Memory B cell (primary cell): ENCODE measurements at regions not wholly inside any gene's neighbourhood (a gene's known extent, or its start where the extent isn't known, plus 50 kb on each side); places are given as distances from the start of the nearest gene placed in this dataset.

Source experiments
- ATAC-seq: fragments of 150-1000 bp; cut with Tn5 transposase; 2 replicates; pipeline ENCODE4 v1.10.0; 2021; ENCODE audit warnings: low read depth, mild to moderate bottlenecking, moderate library complexity
- DNase-seq, 2 donors: peaks; one replicate each; pipeline ENCODE4 v3.0.0; 2022; ENCODE audit warnings: low spot score in 2 of 2
- H3K27ac Mint-ChIP-seq: one replicate; pipeline ENCODE4 v1.8.0; 2022; ENCODE audit warnings: mild to moderate bottlenecking, moderate library complexity, mixed read lengths
- H3K27me3 Mint-ChIP-seq: one replicate; pipeline ENCODE4 v1.8.0; 2022; ENCODE audit warnings: mixed read lengths
- H3K36me3 Mint-ChIP-seq: one replicate; pipeline ENCODE4 v1.8.0; 2022; ENCODE audit warnings: mild to moderate bottlenecking, mixed read lengths
- H3K4me1 Mint-ChIP-seq: one replicate; pipeline ENCODE4 v1.8.0; 2022; ENCODE audit warnings: mixed read lengths
- H3K4me3 Mint-ChIP-seq: one replicate; pipeline ENCODE4 v1.8.0; 2022; ENCODE audit warnings: mild to moderate bottlenecking, moderate library complexity, mixed read lengths
- H3K9me3 Mint-ChIP-seq: one replicate; pipeline ENCODE4 v1.8.0; 2022; ENCODE audit warnings: mixed read lengths

GRCh38 chr12:12016284-12017100 is 54.2 kb upstream of the BCL2L14 start:
- H3K27ac Mint-ChIP-seq: peak overlapping the region; percentile 9
- H3K36me3 Mint-ChIP-seq: no peaks in the 10 kb centered on the region
- ATAC-seq (no peak), DNase-seq (no peak)
- no peaks in the 10 kb centered on the region for H3K9me3 Mint-ChIP-seq
- no peaks in the 10 kb centered on the region for H3K27me3 Mint-ChIP-seq
- peaks cover 12% of the 10 kb centered on the region for H3K4me1 Mint-ChIP-seq
- no peak overlapping the region for H3K4me3 Mint-ChIP-seq

GRCh38 chr12:12017135-12017581 is 53.6 kb upstream of the BCL2L14 start:
- Mint-ChIP-seq H3K9me3 (no peaks in the 10 kb centered on the region), H3K4me3 (no peak overlapping the region), H3K36me3 (no peaks in the 10 kb centered on the region), H3K27me3 (no peaks in the 10 kb centered on the region), H3K4me1 (peaks cover 14% of the 10 kb centered on the region), H3K27ac (peak overlapping the region; percentile 9)
- ATAC-seq (no peak), DNase-seq (no peak)

GRCh38 chr12:12017798-12018197 is 52.9 kb upstream of the BCL2L14 start:
- Mint-ChIP-seq H3K27ac (no peak overlapping the region), H3K27me3 (no peaks in the 10 kb centered on the region), H3K9me3 (no peaks in the 10 kb centered on the region), H3K4me3 (no peak overlapping the region), H3K36me3 (no peaks in the 10 kb centered on the region), H3K4me1 (peaks cover 14% of the 10 kb centered on the region)
- DNase-seq (no peak), ATAC-seq (no peak)

- Mint-ChIP-seq H3K4me1 (peaks cover 16% of the 10 kb centered on the region), H3K27ac (no peak overlapping the region), H3K4me3 (no peak overlapping the region), H3K9me3 (no peaks in the 10 kb centered on the region), H3K36me3 (no peaks in the 10 kb centered on the region), H3K27me3 (no peaks in the 10 kb centered on the region)
- DNase-seq (no peak), ATAC-seq (no peak)
These were observed 52.3 kb upstream of the BCL2L14 start for GRCh38 chr12:12018454-12018853.

- DNase-seq: no peak
- Mint-ChIP-seq H3K27me3 (no peaks in the 10 kb centered on the region), H3K4me3 (no peak overlapping the region), H3K9me3 (no peaks in the 10 kb centered on the region), H3K27ac (no peak overlapping the region), H3K36me3 (no peaks in the 10 kb centered on the region), H3K4me1 (peaks cover 26% of the 10 kb centered on the region)
- no peak for ATAC-seq
These were observed 50.9 kb upstream of the BCL2L14 start for GRCh38 chr12:12019881-12020280.

- Mint-ChIP-seq H3K4me3 (no peak overlapping the region), H3K27me3 (no peaks in the 10 kb centered on the region), H3K27ac (no peak overlapping the region), H3K9me3 (no peaks in the 10 kb centered on the region), H3K36me3 (peaks cover 2% of the 10 kb centered on the region), H3K4me1 (peaks cover 29% of the 10 kb centered on the region)
- DNase-seq (no peak), ATAC-seq (no peak)
These were observed 50.0 kb upstream of the BCL2L14 start for GRCh38 chr12:12020762-12021161.
